SU-DHL-6 (cell line): ENCODE measurements at regions not wholly inside any gene's neighbourhood (a gene's known extent, or its start where the extent isn't known, plus 50 kb on each side); places are given as distances from the start of the nearest gene placed in this dataset.

Experiments used
- H2AFZ ChIP-seq: fragments of 200-600 bp; sonication (generic); 2 replicates; pipeline ENCODE4 v1.6.1; 2014; ENCODE audit warnings: low read depth, mild to moderate bottlenecking, moderate library complexity, mixed read lengths, antibody characterized with exemption, low read length; ENCODE audit not compliant: severe bottlenecking
- H3F3A ChIP-seq: fragments of 200-600 bp; shearing (Covaris generic); 2 replicates; pipeline ENCODE4 v1.6.0; 2016; ENCODE audit warnings: antibody characterized with exemption, mild to moderate bottlenecking; ENCODE audit not compliant: insufficient read depth
- H3K27ac ChIP-seq: fragments of 200-600 bp; sonication (generic); 2 replicates; pipeline ENCODE4 v1.5.1; 2016; ENCODE audit warnings: low read depth, mild to moderate bottlenecking, low read length, moderate library complexity, mixed read lengths
- H3K27me3 ChIP-seq: fragments of 200-600 bp; sonication (generic), shearing (Covaris generic); 2 replicates; pipeline ENCODE4 v1.6.0; 2014; ENCODE audit warnings: mild to moderate bottlenecking, low read length
- H3K36me3 ChIP-seq: fragments of 200-600 bp; sonication (generic); 2 replicates; pipeline ENCODE4 v1.6.1; 2014; ENCODE audit warnings: mild to moderate bottlenecking, low read length, mixed read lengths
- H3K4me2 ChIP-seq: fragments of 300-600, 200-600 bp; shearing (Covaris generic), sonication (generic); 2 replicates; pipeline ENCODE4 v1.6.0; 2014; ENCODE audit warnings: low read length, low read depth, mild to moderate bottlenecking; ENCODE audit not compliant: poor library complexity, severe bottlenecking
- H3K4me3 ChIP-seq: fragments of 200-600 bp; sonication (generic); 2 replicates; pipeline ENCODE4 v1.5.1; 2014; ENCODE audit warnings: antibody characterized with exemption, low read length, mild to moderate bottlenecking, mixed read lengths; ENCODE audit not compliant: insufficient read depth, poor library complexity, severe bottlenecking
- H3K79me2 ChIP-seq: fragments of 200-600 bp; sonication (generic); 2 replicates; pipeline ENCODE4 v1.6.1; 2014; ENCODE audit warnings: mild to moderate bottlenecking, low read length, moderate library complexity; ENCODE audit not compliant: insufficient read depth
- H3K9ac ChIP-seq: fragments of 200-600 bp; sonication (generic); 2 replicates; pipeline ENCODE4 v1.7.0; 2014; ENCODE audit warnings: mild to moderate bottlenecking, low read length
- H3K9me2 ChIP-seq: fragments of 200-600 bp; sonication (generic); replicated peaks from 2 replicates; pipeline ENCODE4 v1.6.1; 2014; ENCODE audit warnings: low read length; ENCODE audit not compliant: insufficient read depth
- H3K9me3 ChIP-seq: fragments of 200-600 bp; sonication (generic); 2 replicates; pipeline ENCODE4 v1.6.1; 2014; ENCODE audit warnings: low read length, mixed read lengths; ENCODE audit not compliant: insufficient read depth
- H4K20me1 ChIP-seq: fragments of 200-600 bp; sonication (generic); 2 replicates; pipeline ENCODE4 v1.6.1; 2014; ENCODE audit warnings: low read depth, mild to moderate bottlenecking, antibody characterized with exemption, low read length, moderate library complexity, mixed read lengths
- EZH2phosphoT487 ChIP-seq: fragments of 200-600 bp; sonication (generic), shearing (Covaris generic); conservative IDR thresholded peaks from 2 replicates; pipeline ENCODE4 v1.6.1; 2018; ENCODE audit warnings: mild to moderate bottlenecking, antibody characterized with exemption, low read length, moderate library complexity, mixed read lengths
- TF ChIP-seq, protein P1 (sequence below): fragments of 200-600 bp; sonication (generic); IDR thresholded peaks from one replicate; pipeline ENCODE4 v1.5.1; 2017; ENCODE audit warnings: antibody characterized with exemption, mild to moderate bottlenecking, low read length, moderate library complexity; ENCODE audit not compliant: insufficient read depth, poor library complexity, severe bottlenecking

GRCh38 chr1:29937356-29937755, 701.0 kb downstream of the PTPRU start:
- no peaks in the 10 kb centered on the region for H3K79me2 ChIP-seq
- H3K9me3 ChIP-seq = no peaks in the 10 kb centered on the region
- H3F3A ChIP-seq = no peaks in the 10 kb centered on the region
- no peak overlapping the region for H3K27ac ChIP-seq
- H3K9ac ChIP-seq = no peak overlapping the region
- no peak overlapping the region for H3K4me3 ChIP-seq
- H3K36me3 ChIP-seq = no peaks in the 10 kb centered on the region
- no peaks in the 10 kb centered on the region for H3K9me2 ChIP-seq
- no peak for TF ChIP-seq EZH2phosphoT487
- TF ChIP-seq, protein P1, sequence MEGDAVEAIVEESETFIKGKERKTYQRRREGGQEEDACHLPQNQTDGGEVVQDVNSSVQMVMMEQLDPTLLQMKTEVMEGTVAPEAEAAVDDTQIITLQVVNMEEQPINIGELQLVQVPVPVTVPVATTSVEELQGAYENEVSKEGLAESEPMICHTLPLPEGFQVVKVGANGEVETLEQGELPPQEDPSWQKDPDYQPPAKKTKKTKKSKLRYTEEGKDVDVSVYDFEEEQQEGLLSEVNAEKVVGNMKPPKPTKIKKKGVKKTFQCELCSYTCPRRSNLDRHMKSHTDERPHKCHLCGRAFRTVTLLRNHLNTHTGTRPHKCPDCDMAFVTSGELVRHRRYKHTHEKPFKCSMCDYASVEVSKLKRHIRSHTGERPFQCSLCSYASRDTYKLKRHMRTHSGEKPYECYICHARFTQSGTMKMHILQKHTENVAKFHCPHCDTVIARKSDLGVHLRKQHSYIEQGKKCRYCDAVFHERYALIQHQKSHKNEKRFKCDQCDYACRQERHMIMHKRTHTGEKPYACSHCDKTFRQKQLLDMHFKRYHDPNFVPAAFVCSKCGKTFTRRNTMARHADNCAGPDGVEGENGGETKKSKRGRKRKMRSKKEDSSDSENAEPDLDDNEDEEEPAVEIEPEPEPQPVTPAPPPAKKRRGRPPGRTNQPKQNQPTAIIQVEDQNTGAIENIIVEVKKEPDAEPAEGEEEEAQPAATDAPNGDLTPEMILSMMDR = no peak
- no peaks in the 10 kb centered on the region for H4K20me1 ChIP-seq
- H3K4me2 ChIP-seq = no peak overlapping the region
- no peaks in the 10 kb centered on the region for H3K27me3 ChIP-seq
- H2AFZ ChIP-seq = no peak overlapping the region

GRCh38 chr1:29936031-29936544, 699.8 kb downstream of the PTPRU start:
- TF ChIP-seq, protein P1 = no peak
- TF ChIP-seq EZH2phosphoT487 = no peak
- Histone ChIP-seq H4K20me1 (no peaks in the 10 kb centered on the region), H3K9ac (no peak overlapping the region), H3K4me3 (no peak overlapping the region), H3K9me2 (no peaks in the 10 kb centered on the region), H3F3A (no peaks in the 10 kb centered on the region), H2AFZ (no peak overlapping the region), H3K79me2 (no peaks in the 10 kb centered on the region), H3K36me3 (no peaks in the 10 kb centered on the region), H3K27me3 (no peaks in the 10 kb centered on the region), H3K9me3 (no peaks in the 10 kb centered on the region), H3K27ac (no peak overlapping the region), H3K4me2 (no peak overlapping the region)

GRCh38 chr1:29934255-29934772, 698.0 kb downstream of the PTPRU start:
- no peaks in the 10 kb centered on the region for H3K36me3 ChIP-seq
- H3K4me3 ChIP-seq = no peak overlapping the region
- H3K79me2 ChIP-seq = no peaks in the 10 kb centered on the region
- no peaks in the 10 kb centered on the region for H3K9me3 ChIP-seq
- H3K27me3 ChIP-seq = no peaks in the 10 kb centered on the region
- no peak overlapping the region for H3K27ac ChIP-seq
- H3K4me2 ChIP-seq = no peak overlapping the region
- no peaks in the 10 kb centered on the region for H4K20me1 ChIP-seq
- TF ChIP-seq EZH2phosphoT487 = no peak
- no peaks in the 10 kb centered on the region for H3K9me2 ChIP-seq
- no peak overlapping the region for H3K9ac ChIP-seq
- no peak overlapping the region for H2AFZ ChIP-seq
- H3F3A ChIP-seq = no peaks in the 10 kb centered on the region

DNA sequence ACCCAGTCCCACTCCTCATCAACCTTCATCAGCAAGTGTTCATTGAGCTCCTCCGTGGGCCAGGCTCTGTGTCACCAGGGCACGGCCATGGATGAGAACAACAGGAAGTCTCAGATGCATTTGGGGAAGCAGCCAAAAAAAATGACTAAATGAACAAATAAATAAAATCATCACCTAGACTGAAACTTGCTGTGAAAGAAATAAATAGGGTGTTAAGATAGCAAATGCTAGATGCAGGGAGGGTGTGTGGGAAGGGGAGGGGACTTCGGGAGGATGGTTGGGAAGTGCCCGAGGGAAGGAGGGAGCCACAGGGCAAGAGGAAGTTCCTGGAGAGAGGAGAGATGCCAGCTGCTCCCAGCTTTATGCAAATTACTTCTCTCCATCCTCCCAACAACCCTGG, 696.7 kb downstream of the PTPRU start:
- no peaks in the 10 kb centered on the region for H3K36me3 ChIP-seq
- H3F3A ChIP-seq = no peaks in the 10 kb centered on the region
- no peaks in the 10 kb centered on the region for H4K20me1 ChIP-seq
- H3K9ac ChIP-seq = no peak overlapping the region
- no peak overlapping the region for H2AFZ ChIP-seq
- H3K9me3 ChIP-seq = no peaks in the 10 kb centered on the region
- H3K4me2 ChIP-seq = no peak overlapping the region
- TF ChIP-seq, protein P1 = no peak
- TF ChIP-seq EZH2phosphoT487 = no peak
- H3K4me3 ChIP-seq = no peak overlapping the region
- H3K27me3 ChIP-seq = no peaks in the 10 kb centered on the region
- H3K27ac ChIP-seq = no peak overlapping the region
- no peaks in the 10 kb centered on the region for H3K9me2 ChIP-seq
- no peaks in the 10 kb centered on the region for H3K79me2 ChIP-seq
